A549 (cell line): ENCODE measurements at regions not wholly inside any gene's neighbourhood (a gene's known extent, or its start where the extent isn't known, plus 50 kb on each side); places are given as distances from the start of the nearest gene placed in this dataset.

Experiments
- JUN ChIP-seq, 2 experiments: fragments of >200 bp; sonication (Bioruptor Twin); formaldehyde crosslinking; IDR thresholded peaks; 2 replicates in 1 of 2; 3 replicates in 1 of 2; pipeline ENCODE4 v1.6.1; 2016 to 2017
- KDM1A ChIP-seq: fragments of 200-600 bp; sonication (generic); IDR thresholded peaks from 2 replicates; pipeline ENCODE4 v1.6.1; 2016; ENCODE audit warnings: low read depth, mild to moderate bottlenecking
- KDM5A ChIP-seq: fragments of 200-600 bp; sonication (generic); IDR thresholded peaks from 2 replicates; pipeline ENCODE4 v1.6.1; 2016; ENCODE audit warnings: antibody characterized with exemption, mild to moderate bottlenecking
- MYC ChIP-seq: IDR thresholded peaks from 2 replicates; pipeline ENCODE4 v1.6.1; 2012; ENCODE audit warnings: mild to moderate bottlenecking, inconsistent platforms, low read length, improper control_type of control experiment, borderline replicate concordance
- POLR2A ChIP-seq: IDR thresholded peaks from 2 replicates; pipeline ENCODE4 v1.6.1; 2012; ENCODE audit warnings: mild to moderate bottlenecking, low read length
- RCOR1 ChIP-seq: fragments of 150-350 bp; IDR thresholded peaks from 2 replicates; pipeline ENCODE4 v1.6.1; 2014; ENCODE audit warnings: antibody characterized with exemption, low read length, low read depth
- SREBF2 ChIP-seq: fragments of 450-650 bp; IDR thresholded peaks from 2 replicates; pipeline ENCODE4 v1.6.1; 2014; ENCODE audit warnings: mild to moderate bottlenecking, moderate library complexity
- TF ChIP-seq, protein P1 (sequence below): fragments of >200 bp; sonication (Bioruptor Twin); formaldehyde crosslinking; IDR thresholded peaks from 3 replicates; pipeline ENCODE4 v1.5.1; 2016

DNA sequence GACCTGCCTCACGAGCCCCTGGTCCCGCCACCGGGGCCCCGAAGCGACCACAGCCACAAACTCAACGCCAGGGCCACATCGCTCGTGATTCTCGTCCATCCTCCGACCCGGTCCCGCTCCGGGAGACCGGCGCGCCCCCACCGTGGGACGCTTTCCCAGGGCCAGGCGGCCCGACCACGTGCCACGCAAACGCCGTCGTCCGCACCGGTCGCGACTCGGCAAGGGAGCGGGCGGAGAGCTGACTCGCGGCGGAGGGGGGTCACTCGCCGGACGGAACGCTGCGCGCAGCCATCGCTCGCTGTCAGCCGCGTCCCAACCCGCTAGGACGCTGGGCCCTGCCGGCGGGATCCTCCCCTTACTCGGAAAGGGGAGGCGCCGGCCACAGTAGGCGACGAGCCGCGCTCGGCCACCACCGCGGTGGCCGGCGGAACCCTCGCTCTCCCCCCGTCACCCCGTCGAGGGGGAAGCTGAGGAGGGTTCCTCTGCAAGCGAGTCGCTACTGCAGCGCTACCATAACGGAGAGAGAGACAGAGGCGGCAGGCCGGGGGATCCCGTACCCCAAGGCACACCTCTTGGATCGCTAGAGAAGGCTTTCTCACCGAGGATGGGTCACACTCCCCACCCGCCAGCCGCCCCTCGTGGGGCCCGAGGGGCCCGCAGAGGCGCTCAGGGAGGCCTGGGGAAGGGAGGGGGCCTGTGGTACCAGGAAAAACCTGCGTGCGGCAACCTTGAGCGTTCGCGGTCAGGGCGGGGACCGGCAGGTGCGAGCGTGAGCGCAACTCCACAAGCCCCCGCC is 511.8 kb upstream of the ZNF337 start:
- TF ChIP-seq, protein P1, sequence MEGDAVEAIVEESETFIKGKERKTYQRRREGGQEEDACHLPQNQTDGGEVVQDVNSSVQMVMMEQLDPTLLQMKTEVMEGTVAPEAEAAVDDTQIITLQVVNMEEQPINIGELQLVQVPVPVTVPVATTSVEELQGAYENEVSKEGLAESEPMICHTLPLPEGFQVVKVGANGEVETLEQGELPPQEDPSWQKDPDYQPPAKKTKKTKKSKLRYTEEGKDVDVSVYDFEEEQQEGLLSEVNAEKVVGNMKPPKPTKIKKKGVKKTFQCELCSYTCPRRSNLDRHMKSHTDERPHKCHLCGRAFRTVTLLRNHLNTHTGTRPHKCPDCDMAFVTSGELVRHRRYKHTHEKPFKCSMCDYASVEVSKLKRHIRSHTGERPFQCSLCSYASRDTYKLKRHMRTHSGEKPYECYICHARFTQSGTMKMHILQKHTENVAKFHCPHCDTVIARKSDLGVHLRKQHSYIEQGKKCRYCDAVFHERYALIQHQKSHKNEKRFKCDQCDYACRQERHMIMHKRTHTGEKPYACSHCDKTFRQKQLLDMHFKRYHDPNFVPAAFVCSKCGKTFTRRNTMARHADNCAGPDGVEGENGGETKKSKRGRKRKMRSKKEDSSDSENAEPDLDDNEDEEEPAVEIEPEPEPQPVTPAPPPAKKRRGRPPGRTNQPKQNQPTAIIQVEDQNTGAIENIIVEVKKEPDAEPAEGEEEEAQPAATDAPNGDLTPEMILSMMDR = no peak
- no peak for TF ChIP-seq MYC
- TF ChIP-seq POLR2A = no peak
- TF ChIP-seq RCOR1 = no peak
- no peak for TF ChIP-seq KDM5A
- TF ChIP-seq KDM1A = no peak
- TF ChIP-seq SREBF2 = no peak
- no peak for TF ChIP-seq JUN (IDR thresholded peaks at IDR 0.05)
